Choroid plexus epithelial cell (primary cell): ENCODE measurements at regions not wholly inside any gene's neighbourhood (a gene's known extent, or its start where the extent isn't known, plus 50 kb on each side); places are given as distances from the start of the nearest gene placed in this dataset.
"Not testable (repeated sequence)": the region's sequence is repeated elsewhere in the genome, so short reads cannot be mapped to it uniquely, and the experiment has no call there.

Source experiments
- DNase-seq: peaks from one replicate; pipeline ENCODE4 v3.0.0-alpha.2; 2010; ENCODE audit warnings: low read depth
- H3K4me3 ChIP-seq: 2 replicates; pipeline ENCODE4 v1.5.1; 2011; ENCODE audit warnings: low read depth, mild to moderate bottlenecking, control low read depth, low read length, moderate library complexity
- TF ChIP-seq, protein P1 (sequence below): conservative IDR thresholded peaks from 2 replicates; pipeline ENCODE4 v1.5.1; 2011; ENCODE audit warnings: low read depth, mild to moderate bottlenecking, control low read depth, inconsistent platforms, low read length, moderate library complexity

DNA sequence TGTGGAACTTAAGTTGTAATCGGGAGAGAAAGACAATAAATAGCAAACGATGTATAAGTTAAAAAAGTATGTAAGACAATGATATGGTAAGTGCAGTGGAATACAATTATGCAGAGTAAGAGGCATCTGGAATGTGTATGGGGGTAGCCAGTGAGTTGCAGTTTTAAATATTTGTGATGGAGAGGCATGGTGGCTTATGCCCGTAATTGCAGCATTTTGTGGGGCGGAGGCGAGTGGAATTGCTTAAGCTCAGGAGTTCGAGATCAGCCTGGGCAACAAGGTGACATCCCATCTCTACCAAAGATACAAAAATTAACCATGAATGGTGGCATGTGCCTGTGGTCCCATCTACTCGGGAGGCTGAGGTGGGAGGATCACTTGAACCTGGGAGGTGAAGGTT lies 52.5 kb upstream of the WDFY3 start:
- no peak overlapping the region for H3K4me3 ChIP-seq
- TF ChIP-seq, protein P1, sequence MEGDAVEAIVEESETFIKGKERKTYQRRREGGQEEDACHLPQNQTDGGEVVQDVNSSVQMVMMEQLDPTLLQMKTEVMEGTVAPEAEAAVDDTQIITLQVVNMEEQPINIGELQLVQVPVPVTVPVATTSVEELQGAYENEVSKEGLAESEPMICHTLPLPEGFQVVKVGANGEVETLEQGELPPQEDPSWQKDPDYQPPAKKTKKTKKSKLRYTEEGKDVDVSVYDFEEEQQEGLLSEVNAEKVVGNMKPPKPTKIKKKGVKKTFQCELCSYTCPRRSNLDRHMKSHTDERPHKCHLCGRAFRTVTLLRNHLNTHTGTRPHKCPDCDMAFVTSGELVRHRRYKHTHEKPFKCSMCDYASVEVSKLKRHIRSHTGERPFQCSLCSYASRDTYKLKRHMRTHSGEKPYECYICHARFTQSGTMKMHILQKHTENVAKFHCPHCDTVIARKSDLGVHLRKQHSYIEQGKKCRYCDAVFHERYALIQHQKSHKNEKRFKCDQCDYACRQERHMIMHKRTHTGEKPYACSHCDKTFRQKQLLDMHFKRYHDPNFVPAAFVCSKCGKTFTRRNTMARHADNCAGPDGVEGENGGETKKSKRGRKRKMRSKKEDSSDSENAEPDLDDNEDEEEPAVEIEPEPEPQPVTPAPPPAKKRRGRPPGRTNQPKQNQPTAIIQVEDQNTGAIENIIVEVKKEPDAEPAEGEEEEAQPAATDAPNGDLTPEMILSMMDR: no peak
- no peak for DNase-seq

DNA sequence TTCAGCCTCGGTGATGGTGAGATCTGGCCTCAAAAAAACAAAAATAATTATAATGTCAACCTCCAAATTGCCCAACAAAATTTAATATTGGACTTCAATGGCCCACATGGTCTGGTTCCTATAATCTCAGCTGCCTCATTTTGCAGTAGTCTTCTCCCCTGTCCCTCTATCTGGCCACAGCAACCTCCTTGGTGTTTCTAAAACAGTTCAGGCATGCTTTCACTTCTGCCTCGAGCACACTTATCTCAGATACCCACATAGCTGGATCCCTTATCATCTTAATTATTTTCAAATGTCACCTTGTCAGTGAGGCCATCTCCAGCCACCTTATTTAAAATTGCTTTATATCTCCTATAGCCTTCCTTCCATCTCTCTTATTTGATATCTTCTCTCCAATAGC lies 52.9 kb upstream of the WDFY3 start:
- no peak for DNase-seq
- TF ChIP-seq, protein P1: no peak
- no peak overlapping the region for H3K4me3 ChIP-seq

DNA sequence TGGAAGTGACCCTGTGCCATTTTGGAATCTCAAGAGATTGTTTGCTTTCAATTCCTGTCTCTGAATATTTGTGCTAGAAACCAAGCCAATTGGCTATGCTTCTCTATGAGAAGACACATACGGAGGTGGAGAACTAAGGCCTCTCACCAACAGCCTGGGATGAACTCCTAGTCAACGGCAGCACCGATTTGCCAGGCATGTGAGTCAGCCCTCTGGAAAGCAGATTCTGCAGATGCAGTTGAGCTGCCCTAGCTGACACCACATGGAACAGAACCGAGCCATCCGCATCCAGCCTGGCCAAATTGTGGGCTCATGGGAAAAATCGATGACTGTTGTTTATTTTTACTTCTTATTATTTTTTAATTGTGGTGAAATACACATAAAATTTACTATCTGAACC lies 58.2 kb upstream of the WDFY3 start:
- DNase-seq: no peak
- TF ChIP-seq, protein P1: no peak
- no peak overlapping the region for H3K4me3 ChIP-seq

DNA sequence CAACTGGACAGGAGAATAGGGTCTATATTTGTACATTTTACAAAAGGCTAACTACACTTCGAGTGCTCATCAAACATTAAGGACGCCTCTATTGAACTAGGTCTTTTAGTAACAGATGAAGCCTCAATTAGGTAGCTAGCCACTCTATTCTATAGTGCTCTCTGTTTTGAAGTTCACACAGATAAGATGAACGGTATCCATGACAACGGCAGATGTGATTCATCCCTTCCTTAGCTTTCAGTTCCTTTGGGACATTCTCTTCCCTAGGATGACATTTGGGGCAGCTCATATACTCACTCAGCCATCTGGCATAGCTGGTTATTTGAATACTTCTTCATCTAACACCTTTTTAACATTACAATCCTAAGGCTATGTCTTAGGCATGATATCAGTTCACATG lies 62.4 kb upstream of the WDFY3 start:
- peak; percentile 82 for DNase-seq
- H3K4me3 ChIP-seq: no peak overlapping the region
- TF ChIP-seq, protein P1: no peak

DNA sequence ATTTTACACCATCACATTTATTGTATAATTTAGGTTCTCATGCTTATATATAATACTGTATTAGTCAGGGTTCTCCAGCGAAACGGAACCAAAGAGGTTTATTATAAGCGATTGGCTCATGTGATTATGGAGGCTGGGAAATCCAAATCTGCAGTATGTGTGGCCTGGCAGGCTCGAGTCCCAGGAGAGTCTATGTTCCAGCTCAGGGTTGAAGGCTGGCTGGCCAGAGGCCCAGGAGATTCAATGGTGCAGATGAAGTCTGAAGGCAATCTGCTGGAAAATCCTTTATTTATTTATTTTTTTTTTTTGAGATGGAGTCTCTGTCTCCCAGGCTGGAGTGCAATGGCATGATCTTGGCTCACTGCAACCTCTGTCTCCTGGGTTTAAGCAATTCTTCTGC lies 63.0 kb upstream of the WDFY3 start:
- DNase-seq: peak; percentile 10
- H3K4me3 ChIP-seq: no peak overlapping the region

DNA sequence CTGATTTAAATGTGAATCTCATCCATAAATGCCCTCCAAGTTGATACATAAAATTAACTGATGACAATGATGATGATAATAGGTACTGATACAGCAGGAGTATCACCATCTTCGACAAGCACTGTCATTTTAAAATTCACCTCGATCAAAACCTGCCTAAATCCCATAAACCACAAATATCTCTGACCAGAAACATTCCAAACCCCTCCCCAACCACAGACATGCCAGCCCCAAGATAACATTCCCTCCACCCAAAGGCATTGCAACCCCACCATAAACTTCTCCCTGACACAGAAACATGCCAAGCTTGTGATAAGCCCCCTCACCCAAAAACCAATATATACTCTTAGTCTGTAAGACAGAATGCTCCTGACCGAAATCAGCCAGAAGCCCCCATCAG lies 63.7 kb upstream of the WDFY3 start:
- H3K4me3 ChIP-seq: no peak overlapping the region
- no peak for DNase-seq
- TF ChIP-seq, protein P1: no peak

More for the DNA sequence above, 63.0 kb upstream of the WDFY3 start:
- TF ChIP-seq, protein P1: no peak

DNA sequence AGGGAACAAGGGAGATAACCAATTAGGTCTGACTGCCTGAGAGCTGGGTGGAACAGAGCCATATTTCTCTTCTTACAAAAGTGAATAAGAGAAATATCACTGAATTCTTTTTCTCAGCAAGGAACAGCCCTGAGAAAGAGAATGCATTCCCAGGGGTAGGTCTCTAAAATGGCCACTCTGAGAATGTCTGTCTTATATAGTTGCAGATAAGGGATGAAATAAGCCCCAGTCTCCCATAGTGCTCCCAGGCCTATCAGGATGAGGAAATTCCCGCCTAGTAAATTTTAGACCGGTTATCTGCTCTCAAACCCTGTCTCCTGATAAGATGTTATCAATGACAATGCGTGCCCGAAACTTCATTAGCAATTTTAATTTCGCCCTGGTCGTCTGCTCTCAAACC lies 67.3 kb upstream of the WDFY3 start:
- not testable (repeated sequence) for H3K4me3 ChIP-seq

DNA sequence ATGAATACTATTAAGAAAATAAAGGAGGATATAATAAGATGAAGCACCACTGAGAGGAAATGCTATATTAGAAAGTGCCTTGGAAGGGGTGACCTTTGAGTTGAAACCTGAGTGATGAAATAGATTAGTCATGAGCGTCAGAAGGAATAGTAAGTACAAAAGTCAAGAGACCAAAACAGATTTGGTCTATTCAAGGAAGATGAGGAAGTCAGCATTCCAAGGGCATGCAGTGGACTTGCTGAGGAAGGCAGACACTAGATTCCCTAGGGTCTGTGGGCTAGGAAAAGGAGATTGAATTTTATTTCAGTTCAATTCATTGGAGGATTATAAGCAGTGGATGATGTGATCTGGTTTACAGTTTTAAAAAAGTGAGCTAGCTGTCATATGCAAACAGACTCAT lies 73.0 kb upstream of the WDFY3 start:
- TF ChIP-seq, protein P1: no peak
- H3K4me3 ChIP-seq: no peak overlapping the region
- DNase-seq: peak; percentile 90

More for the DNA sequence above, 67.3 kb upstream of the WDFY3 start:
- DNase-seq: not testable (repeated sequence)

DNA sequence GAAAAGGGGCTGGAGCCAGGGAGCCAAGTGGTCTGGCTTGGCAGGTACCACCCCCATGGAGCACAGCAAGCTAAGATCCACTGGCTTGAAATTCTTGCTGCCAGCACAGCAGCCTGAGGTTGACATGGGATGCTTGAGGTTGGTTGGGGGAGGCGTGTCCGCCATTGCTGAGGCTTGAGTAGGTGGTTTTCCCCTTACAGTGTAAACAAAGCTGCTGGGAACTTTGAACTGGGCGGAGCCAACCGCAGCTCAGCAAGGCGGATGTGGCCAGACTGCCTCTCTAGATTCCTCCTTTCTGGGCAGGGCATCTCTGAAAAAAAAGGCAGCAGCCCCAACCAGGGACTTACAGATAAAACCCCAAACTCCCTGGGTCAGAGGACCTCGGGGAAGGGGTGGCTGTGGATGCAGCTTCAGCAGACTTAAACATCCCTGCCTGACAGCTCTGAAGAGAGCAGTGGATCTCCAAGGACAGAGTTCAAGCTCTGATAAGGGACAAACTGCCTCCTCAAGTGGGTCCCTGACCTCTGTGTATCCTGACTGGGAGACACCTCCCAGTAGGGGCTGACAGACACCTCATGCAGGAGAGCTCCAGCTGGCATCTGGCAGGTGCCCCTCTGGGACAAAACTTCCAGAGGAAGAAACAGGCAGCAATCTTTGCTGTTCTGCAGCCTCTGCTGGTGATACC lies 77.5 kb upstream of the WDFY3 start:
- DNase-seq: peak; percentile 65
- not testable (repeated sequence) for H3K4me3 ChIP-seq
